Endothelial cell of hepatic sinusoid (primary cell): ENCODE measurements at regions not wholly inside any gene's neighbourhood (a gene's known extent, or its start where the extent isn't known, plus 50 kb on each side); places are given as distances from the start of the nearest gene placed in this dataset.
"Not testable (repeated sequence)": the region's sequence is repeated elsewhere in the genome, so short reads cannot be mapped to it uniquely, and the experiment has no call there.

ENCODE experiments used
- in situ Hi-C: cut with HindIII; loops from 2 replicates; pipeline ENCODE4 v1.10.0; 2017; ENCODE audit warnings: low sequenced_read_pairs

GRCh38 chr9:29397148-29397547 lies 1823.9 kb upstream of the C9orf72 start:
- in situ Hi-C loops, result no loop called here

DNA sequence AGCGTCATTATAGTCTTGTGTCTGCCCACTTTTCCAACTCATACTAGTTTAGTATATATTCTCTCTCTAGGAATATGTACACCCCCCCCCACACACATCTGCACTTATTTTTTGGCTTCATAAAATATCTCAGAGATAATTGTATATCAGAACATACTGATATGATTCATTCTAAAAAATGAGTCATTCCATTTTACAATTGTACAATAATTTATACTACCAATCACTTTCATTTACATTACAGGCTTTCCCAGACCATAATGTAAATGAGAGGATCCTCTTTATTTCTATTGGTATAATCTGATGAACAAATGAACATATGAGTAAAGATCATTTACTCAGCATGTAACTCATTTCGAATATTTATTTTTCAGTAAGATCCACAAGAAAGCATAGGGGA lies 1842.9 kb upstream of the C9orf72 start:
- in situ Hi-C loops, result no loop called here

DNA sequence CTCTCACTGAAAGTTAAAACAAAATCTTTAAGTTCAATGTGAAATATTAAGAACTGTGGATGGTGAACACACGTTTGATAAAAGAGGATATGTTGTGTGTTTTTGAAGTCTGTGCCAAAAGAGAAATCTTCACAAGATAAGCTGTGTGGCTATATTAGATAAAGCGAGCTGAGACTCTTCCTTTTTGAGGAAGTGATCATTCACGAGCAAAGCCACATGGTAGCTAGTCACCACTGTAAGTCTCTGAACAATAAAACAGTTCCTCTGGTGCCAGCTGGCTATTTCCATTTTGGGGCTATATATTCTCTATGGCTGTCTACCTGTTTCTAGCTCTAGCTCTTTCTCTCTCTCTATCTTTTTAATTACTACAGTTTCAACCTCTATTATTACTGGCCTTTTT lies 1849.2 kb upstream of the C9orf72 start:
- in situ Hi-C loops, result no loop called here

- in situ Hi-C loops, result no loop called here
Measured at GRCh38 chr9:29432191-29432590, 1858.9 kb upstream of the C9orf72 start.

DNA sequence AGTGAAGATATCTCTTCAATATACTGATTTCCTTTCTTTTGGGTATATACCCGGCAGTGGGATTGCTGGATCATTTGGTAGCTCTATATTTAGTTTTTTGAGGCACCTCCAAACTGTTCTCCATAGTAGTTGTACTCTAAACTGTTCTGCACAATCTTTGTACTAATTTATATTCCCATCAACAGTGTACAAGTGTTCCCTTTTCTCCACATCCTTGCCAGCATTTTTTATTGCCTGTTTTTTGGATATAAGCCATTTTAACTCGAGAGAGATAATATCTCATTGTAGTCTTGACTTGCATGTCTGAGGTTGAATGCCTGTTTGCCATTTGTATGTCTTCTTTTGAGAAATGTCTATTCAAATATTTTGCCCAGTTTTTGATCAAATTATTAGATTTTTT lies 1859.4 kb upstream of the C9orf72 start:
- in situ Hi-C loops, result not testable (repeated sequence)

DNA sequence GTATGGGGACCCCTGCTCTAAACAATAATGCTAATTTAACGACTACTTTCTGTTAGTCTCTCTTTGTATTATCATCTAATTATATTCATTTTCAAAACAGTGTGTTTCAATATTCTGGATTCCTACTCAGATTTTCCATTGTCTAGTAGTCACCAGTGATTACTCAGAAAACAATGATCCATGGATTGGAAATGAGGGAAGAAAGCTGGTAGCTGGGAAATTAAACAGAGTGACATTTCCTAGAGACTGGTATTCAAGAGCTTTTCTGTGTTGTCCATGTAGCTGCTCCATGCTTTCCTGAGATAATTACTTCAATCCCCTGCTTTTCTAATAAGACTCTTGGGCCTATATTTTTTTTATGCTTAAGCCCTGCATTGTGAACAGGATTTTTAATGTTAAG lies 1862.1 kb upstream of the C9orf72 start:
- in situ Hi-C loops, result no loop called here

GRCh38 chr9:29437526-29437925 lies 1864.2 kb upstream of the C9orf72 start:
- in situ Hi-C loops, result no loop called here

DNA sequence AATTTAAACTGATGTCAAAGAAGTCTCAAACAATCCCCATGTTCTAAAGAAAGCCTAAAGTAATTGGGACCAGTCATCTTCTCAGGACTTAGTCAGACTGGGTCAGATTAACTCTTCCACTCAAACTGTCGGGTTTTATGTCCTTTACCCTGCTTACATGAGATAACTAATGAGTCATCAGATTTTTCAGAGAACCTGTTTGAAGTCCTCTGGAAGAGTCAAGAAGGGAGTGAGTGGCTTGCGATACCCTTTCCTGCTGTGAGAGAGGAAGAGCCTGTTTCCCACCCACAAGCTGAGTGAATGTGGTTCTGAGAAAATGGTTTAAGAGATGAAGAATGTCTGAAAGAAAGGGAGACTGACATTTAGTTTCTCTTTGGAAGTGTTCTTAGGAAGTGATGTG lies 1866.7 kb upstream of the C9orf72 start:
- in situ Hi-C loops, result no loop called here

DNA sequence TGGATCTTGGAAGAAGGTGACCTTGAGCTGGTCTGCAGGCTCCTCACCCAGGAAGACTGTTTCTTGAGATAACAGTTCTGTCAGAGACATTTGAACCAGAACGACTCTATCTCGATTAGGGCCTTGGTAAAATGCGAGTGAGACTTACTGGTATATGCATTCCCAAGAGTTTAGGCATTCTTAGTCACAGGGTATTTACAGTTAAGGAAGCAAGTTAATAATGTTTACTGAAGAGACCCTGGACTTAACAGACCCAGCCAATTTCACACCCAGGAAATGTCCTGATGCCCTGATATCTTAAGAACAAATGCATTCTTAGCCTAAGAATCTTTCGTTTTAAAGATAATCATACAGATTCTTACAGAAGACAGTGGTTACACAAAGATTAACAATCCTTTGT lies 1867.2 kb upstream of the C9orf72 start:
- in situ Hi-C loops, result no loop called here

- in situ Hi-C loops, result no loop called here
Measured at GRCh38 chr9:29445751-29446150, 1872.5 kb upstream of the C9orf72 start.

DNA sequence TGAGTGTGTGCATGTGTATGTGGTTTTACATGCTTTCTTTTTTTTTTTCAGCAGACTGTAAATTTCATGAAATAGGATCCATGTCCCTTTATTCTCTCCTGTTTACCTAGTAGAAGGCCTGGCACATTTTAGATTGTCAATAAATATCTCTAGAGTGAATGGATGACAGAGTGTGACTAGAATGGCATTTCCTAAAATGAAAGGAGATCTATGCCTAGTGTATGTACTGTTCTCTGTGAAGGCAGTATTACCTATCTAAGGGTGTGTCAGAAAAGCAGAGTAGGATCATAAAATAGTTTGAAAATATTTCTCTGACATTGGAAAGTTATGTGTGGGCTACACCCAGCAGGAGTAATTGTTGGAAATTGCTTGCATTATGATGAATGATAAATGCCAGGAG lies 1876.0 kb upstream of the C9orf72 start:
- in situ Hi-C loops, result no loop called here

GRCh38 chr9:29450343-29450875 lies 1877.1 kb upstream of the C9orf72 start:
- in situ Hi-C loops, result not testable (repeated sequence)

DNA sequence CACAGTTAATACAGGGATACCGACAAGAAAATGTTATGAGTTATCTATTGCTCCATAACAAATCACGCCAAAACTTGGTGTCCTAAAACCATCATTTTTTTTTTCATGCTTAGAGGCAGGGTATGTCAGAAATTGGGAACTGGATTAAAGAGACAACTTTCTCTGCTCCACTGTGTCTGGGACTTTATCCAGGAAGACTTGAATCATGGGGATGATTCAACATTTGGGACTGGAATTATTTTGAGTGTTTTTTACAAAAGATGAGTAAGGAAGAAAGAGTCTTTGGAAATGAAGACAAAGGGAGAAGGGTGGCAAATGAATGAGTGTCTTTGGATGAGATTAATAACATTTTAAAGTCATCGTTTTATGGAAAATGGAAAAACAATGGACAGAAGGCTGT lies 1883.7 kb upstream of the C9orf72 start:
- in situ Hi-C loops, result no loop called here

GRCh38 chr9:29475471-29475870 lies 1902.2 kb upstream of the C9orf72 start:
- in situ Hi-C loops, result no loop called here

DNA sequence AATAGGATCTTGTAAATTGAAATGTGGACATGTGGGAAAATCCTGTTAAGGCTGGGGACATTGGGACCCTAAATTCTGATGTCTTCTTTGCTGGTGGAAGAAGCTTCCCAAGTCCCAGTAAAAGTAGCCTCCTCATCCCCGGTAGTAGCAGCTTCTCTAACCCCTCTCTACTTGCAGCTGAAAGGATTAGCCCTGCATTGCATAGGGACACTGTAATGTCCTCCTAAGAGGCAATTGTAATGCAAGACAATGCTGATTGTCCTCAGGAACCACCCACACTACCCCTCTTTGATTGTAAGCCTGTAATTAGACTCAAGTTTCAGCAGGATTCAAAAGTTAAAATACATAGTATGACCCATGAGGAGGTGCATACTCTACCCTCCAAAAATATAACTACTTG lies 1938.4 kb upstream of the C9orf72 start:
- in situ Hi-C loops, result no loop called here

- in situ Hi-C loops, result no loop called here
Measured at GRCh38 chr9:29514336-29514735, 1941.1 kb upstream of the C9orf72 start.

DNA sequence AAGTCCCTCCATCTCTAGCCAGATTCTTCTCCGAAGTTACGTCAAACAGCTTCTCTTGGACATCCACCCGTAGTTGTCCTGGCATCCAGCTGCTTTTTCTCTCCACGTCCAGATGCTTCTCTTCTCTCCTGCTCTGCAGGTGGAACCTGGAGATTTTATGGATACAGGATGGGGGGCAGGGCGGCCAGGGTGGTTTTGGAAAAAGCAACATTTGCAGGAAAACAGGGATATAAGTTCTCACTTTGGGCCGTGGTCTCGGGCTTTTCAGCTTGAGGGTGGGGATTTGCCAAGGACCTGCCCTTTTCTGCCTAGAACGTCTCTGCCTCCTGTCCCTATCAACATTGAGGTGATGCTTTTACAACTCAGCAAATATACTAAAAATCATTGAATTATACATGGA lies 1941.6 kb upstream of the C9orf72 start:
- in situ Hi-C loops, result no loop called here

DNA sequence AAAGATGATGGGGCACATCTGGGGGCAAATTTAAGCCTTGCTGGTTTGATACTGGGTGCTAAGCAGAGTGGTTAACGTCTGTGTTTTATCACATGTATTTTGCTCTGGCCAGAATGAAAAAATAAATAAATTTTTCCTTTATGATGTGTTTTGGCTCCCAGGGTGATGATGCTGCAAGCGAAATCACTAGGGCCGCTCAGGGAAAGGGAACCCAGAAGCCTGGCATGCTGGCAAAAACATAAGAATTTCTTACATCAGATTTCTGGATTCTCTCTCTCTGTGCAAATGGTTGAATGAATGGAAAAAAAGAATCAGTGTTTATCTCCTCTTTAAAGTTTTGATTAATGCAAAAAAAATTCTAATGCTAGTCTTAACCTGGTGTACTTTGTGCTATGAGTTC lies 1975.2 kb upstream of the C9orf72 start:
- in situ Hi-C loops, result no loop called here

DNA sequence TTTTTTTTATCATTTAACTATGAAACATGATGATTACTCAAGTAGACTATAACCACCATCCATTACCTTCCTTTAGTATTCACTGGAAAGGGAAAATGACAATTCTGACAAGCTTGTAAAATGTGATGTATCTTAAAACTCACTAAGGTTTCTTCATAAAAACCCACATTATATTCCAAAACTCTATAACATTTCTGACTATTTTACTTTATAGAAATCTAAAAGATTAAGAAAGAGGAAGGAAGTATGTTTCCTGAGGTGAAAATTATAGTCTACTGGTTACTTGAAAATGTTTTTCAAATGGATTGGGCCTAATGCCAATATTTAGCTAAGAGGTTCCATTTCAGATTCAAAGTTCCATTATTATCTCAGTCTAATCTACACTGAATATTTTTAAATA lies 1982.2 kb upstream of the C9orf72 start:
- in situ Hi-C loops, result no loop called here

- in situ Hi-C loops, result no loop called here
Measured at GRCh38 chr9:29556317-29556716, 1983.0 kb upstream of the C9orf72 start.

GRCh38 chr9:29556746-29557145 lies 1983.5 kb upstream of the C9orf72 start:
- in situ Hi-C loops, result no loop called here

GRCh38 chr9:29564564-29564963 lies 1991.3 kb upstream of the C9orf72 start:
- in situ Hi-C loops, result no loop called here

- in situ Hi-C loops, result no loop called here
Measured at GRCh38 chr9:29575219-29575618, 2001.9 kb upstream of the C9orf72 start.

- in situ Hi-C loops, result no loop called here
Measured at GRCh38 chr9:29588361-29588760, 2015.1 kb upstream of the C9orf72 start.
